ENCODE measurements at regions not wholly inside any gene's neighbourhood (a gene's known extent, or its start where the extent isn't known, plus 50 kb on each side); places are given as distances from the start of the nearest gene placed in this dataset.
A peak's percentile ranks its signal among the peaks of the same experiment; 100 is the strongest.

DNA sequence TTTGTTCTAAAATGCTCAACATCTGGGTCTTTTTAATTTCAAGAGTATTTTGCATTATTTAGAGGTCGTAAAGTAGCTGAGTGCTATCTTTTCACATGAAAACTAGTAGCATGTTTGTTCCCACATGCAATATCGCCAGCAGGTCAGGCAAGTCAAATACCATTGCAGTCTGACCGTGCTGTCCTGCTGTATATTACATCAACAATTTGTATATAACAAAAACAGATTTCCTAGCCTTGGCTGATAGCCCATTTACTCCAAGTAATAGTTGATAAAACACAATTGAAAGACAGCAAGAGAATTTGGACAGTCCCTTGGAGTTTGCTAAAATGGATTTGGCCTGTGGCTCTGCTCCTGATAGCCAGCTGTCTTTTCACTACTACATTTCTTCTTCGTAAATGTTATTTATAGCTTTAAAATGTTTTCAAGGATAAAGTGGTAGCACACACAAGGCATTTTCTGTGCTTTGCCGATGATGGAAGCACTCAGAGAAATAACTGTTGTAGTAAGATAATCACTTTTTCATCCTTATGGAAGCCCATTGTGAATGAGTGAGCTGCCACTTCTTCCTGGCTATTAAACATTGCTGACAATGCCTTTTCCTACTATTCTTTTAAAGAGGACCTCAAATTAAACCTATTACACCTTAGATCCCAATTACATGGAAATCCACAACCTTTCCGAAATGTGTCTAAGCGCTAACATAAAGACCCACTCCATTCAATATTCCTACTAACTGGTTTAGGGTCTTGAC is 992.1 kb downstream of the MAT2B start:
- H3K9me3 ChIP-seq, result no peaks in the 10 kb centered on the region
- TF ChIP-seq, protein P1, sequence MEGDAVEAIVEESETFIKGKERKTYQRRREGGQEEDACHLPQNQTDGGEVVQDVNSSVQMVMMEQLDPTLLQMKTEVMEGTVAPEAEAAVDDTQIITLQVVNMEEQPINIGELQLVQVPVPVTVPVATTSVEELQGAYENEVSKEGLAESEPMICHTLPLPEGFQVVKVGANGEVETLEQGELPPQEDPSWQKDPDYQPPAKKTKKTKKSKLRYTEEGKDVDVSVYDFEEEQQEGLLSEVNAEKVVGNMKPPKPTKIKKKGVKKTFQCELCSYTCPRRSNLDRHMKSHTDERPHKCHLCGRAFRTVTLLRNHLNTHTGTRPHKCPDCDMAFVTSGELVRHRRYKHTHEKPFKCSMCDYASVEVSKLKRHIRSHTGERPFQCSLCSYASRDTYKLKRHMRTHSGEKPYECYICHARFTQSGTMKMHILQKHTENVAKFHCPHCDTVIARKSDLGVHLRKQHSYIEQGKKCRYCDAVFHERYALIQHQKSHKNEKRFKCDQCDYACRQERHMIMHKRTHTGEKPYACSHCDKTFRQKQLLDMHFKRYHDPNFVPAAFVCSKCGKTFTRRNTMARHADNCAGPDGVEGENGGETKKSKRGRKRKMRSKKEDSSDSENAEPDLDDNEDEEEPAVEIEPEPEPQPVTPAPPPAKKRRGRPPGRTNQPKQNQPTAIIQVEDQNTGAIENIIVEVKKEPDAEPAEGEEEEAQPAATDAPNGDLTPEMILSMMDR (IDR thresholded peaks at IDR 0.05), result no peak
- H3K27ac ChIP-seq, result no peak overlapping the region
- DNase-seq (ENCODE audit: low spot score), result no peak
- H3K27me3 ChIP-seq, result no peaks in the 10 kb centered on the region
- no peak overlapping the region for H3K4me3 ChIP-seq
- no peaks in the 10 kb centered on the region for H3K4me1 ChIP-seq
- H3K36me3 ChIP-seq, result no peaks in the 10 kb centered on the region

DNA sequence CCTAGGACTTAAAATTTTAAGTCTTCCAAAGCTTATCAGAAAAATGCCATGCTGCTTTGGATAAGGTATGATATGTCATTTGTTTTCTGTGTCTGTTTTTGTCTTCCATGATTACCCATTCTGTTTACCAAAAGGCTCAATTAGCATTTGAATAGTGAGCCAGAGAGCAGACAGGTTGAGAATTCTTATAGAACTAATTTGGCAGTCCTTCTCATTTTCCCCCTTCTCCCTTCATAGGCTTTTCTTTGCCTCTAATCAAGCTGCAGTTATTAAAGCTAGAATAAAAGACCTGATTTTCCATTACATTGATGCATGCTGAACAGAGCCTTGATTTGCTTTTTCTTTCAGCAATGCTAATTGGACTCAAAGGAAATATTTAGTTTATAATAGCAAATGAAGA is 993.0 kb downstream of the MAT2B start:
- Histone ChIP-seq H3K4me3 (no peak overlapping the region), H3K27me3 (no peaks in the 10 kb centered on the region), H3K4me1 (no peaks in the 10 kb centered on the region), H3K27ac (no peak overlapping the region), H3K36me3 (no peaks in the 10 kb centered on the region), H3K9me3 (no peaks in the 10 kb centered on the region)
- TF ChIP-seq, protein P1 (IDR thresholded peaks at IDR 0.05), result no peak
- no peak for DNase-seq (ENCODE audit: low spot score)

DNA sequence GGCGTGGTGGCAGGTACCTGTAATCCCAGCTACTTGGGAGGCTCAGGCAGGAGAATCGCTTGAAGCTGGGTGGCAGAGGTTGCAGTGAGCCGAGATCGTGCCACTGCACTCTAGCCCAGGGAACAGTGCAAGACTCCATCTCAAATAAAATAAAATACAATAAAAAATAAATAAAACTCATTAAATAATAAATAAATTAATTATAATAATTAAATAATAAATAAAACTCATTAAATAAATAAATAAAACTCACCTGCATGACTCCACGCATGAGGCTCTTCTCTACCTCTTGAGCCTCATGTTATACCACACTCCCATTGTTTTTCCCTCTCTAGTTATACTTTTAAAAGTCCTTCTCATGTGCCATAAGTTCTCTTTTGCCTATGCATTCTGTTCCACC is 995.4 kb downstream of the MAT2B start:
- TF ChIP-seq, protein P1 (IDR thresholded peaks at IDR 0.05), result no peak
- H3K36me3 ChIP-seq, result no peaks in the 10 kb centered on the region
- no peaks in the 10 kb centered on the region for H3K4me1 ChIP-seq
- H3K9me3 ChIP-seq, result no peaks in the 10 kb centered on the region
- no peak for DNase-seq (ENCODE audit: low spot score)
- H3K27me3 ChIP-seq, result no peaks in the 10 kb centered on the region
- H3K27ac ChIP-seq, result no peak overlapping the region
- H3K4me3 ChIP-seq, result no peak overlapping the region

DNA sequence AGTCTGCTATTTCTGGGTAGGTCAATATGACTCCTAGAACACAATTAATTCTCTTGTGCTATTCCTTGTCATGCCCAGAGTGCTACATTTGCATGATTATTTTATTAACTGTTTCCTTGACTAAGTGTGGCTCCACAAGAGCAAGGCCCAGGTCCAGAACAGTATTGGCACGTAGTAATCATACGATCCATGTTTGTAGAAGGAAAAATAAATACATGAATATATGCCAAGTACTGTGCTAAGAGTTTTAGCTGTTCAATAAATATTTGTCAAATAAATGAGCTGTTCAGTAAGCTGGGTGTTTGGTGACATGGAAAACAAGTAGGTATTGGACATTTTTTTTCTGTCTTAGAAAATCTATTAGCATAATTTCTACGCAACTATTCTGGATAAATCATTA is 995.9 kb downstream of the MAT2B start:
- H3K9me3 ChIP-seq, result no peaks in the 10 kb centered on the region
- H3K4me3 ChIP-seq, result no peak overlapping the region
- H3K27ac ChIP-seq, result no peak overlapping the region
- no peak for DNase-seq (ENCODE audit: low spot score)
- no peaks in the 10 kb centered on the region for H3K27me3 ChIP-seq
- no peaks in the 10 kb centered on the region for H3K4me1 ChIP-seq
- TF ChIP-seq, protein P1 (IDR thresholded peaks at IDR 0.05), result no peak
- no peaks in the 10 kb centered on the region for H3K36me3 ChIP-seq

DNA sequence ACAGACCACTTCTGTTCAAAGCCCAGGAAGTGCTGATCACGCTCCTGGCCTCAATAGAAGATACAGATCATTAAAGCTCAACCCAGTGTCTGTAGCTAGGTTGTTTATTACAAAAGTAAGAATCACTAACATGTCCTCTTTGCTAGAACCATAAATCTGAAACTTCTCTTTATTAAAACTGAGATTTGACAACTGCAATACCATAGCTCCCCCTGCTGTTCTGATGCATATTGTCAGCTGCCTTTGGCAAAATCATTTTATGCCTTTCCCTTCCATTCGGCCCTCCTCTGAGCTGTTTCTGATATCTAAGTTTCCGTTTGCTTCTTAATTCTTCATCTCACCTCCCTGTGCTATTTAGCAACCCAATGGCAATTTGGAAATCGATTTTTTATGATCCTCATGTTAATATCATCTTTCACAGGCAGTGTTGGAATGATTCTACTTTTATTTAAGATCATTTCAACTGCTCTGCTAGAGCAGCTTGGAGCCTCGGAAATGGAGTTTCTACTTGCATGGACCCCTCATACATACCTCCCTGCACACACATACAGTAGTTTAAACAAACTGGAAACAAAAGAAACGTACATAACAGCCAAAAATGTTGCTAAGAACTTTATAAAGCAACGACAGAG is 998.8 kb downstream of the MAT2B start:
- no peaks in the 10 kb centered on the region for H3K9me3 ChIP-seq
- no peaks in the 10 kb centered on the region for H3K27me3 ChIP-seq
- no peak overlapping the region for H3K27ac ChIP-seq
- no peaks in the 10 kb centered on the region for H3K4me1 ChIP-seq
- TF ChIP-seq, protein P1 (IDR thresholded peaks at IDR 0.05), result peak; percentile 64 to 80
- H3K4me3 ChIP-seq, result no peak overlapping the region
- H3K36me3 ChIP-seq, result no peaks in the 10 kb centered on the region
- DNase-seq (ENCODE audit: low spot score), result no peak
